BLaER1 treated with 17β-estradiol and CSF1 and Interleukin-3, amounts not matched to agents 10 nM and 100 nM (cell line): ENCODE measurements at regions not wholly inside any gene's neighbourhood (a gene's known extent, or its start where the extent isn't known, plus 50 kb on each side); places are given as distances from the start of the nearest gene placed in this dataset.

ENCODE experiments used
- H3K27ac ChIP-seq, 11 experiments: shearing (Covaris generic); formaldehyde crosslinking; 2 replicates each; pipeline ENCODE4 v1.8.1; 2022
- H3K27me3 ChIP-seq, 11 experiments: shearing (Covaris generic); formaldehyde crosslinking; 2 replicates each; pipeline ENCODE4 v1.8.1; 2022
- H3K36me3 ChIP-seq, 11 experiments: shearing (Covaris generic); formaldehyde crosslinking; 2 replicates each; pipeline ENCODE4 v1.8.1; 2022
- H3K4me1 ChIP-seq, 10 experiments: shearing (Covaris generic); formaldehyde crosslinking; 2 replicates each; pipeline ENCODE4 v1.8.1; 2022
- H3K4me2 ChIP-seq, 11 experiments: shearing (Covaris generic); formaldehyde crosslinking; 2 replicates each; pipeline ENCODE4 v1.8.1; 2022
- H3K4me3 ChIP-seq, 10 experiments: shearing (Covaris generic); formaldehyde crosslinking; 2 replicates each; pipeline ENCODE4 v1.8.1; 2022
- H3K9ac ChIP-seq, 11 experiments: shearing (Covaris generic); formaldehyde crosslinking; 2 replicates each; pipeline ENCODE4 v1.8.1; 2022
- H3K9me3 ChIP-seq, 11 experiments: shearing (Covaris generic); formaldehyde crosslinking; replicated peaks in 1 of 11; 2 replicates each; pipeline ENCODE4 v1.8.1; 2022
- H4K20me1 ChIP-seq, 11 experiments: shearing (Covaris generic); formaldehyde crosslinking; 2 replicates each; pipeline ENCODE4 v1.8.1; 2022
- Cebpa-rat ChIP-seq, 11 experiments: shearing (Covaris generic); IDR thresholded peaks; 2 replicates each; pipeline ENCODE4 v1.8.1; 2022

DNA sequence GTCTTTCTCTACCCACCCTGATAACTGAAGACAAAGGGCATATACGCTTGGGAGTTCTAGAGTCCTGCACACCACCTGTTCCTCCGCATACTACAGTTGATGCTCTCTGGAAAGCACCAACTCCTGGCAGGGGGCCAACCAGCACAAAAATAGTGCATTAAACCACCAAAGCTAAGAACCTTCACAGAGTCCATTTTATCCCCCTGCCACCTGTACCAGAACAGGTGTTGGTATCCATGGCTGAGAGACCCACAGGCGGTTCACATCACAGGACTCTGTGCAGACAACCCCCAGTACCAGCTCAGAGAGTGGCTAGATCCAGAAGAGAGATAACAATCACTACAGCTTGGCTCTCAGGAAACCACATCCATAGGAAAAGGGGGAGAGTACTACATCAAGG lies 114.4 kb upstream of the POU1F1 start:
- Histone ChIP-seq H3K27ac (no peak overlapping the region), H3K27me3 (no peaks in the 10 kb centered on the region), H3K9me3 (no peaks in the 10 kb centered on the region; a peak in 1 of 22 replicates), H3K9ac (no peak overlapping the region), H3K4me3 (no peak overlapping the region), H3K4me2 (no peak overlapping the region), H3K36me3 (no peaks in the 10 kb centered on the region), H3K4me1 (no peaks in the 10 kb centered on the region), H4K20me1 (no peaks in the 10 kb centered on the region)
- TF ChIP-seq Cebpa-rat (IDR thresholded peaks at IDR 0.05), result no peak

DNA sequence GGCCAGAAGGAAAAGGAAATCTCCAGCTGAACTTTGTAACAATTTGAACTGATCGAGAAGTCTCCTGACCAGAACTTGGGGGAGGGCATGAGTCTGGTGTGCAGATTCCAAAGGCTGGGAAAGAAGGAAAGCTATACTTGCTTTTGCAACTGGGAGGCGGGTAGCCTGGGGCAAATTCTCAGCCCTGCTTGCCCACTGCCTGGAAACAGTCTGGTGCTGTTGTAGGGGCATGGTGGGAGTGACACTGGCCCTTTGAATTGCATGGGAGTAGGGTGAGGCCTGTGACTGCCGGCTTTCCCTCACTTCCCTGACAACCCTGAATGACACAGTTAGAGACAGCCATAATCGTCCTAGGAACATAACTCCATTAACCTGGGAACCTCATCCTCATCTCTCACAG lies 114.0 kb upstream of the POU1F1 start:
- no peaks in the 10 kb centered on the region for H3K27me3 ChIP-seq
- H3K4me2 ChIP-seq, result no peak overlapping the region
- no peak overlapping the region for H3K9ac ChIP-seq
- H3K4me1 ChIP-seq, result no peaks in the 10 kb centered on the region
- H3K9me3 ChIP-seq, result no peaks in the 10 kb centered on the region; a peak in 1 of 22 replicates
- no peaks in the 10 kb centered on the region for H4K20me1 ChIP-seq
- TF ChIP-seq Cebpa-rat (IDR thresholded peaks at IDR 0.05), result no peak
- H3K27ac ChIP-seq, result no peak overlapping the region
- no peak overlapping the region for H3K4me3 ChIP-seq
- no peaks in the 10 kb centered on the region for H3K36me3 ChIP-seq

DNA sequence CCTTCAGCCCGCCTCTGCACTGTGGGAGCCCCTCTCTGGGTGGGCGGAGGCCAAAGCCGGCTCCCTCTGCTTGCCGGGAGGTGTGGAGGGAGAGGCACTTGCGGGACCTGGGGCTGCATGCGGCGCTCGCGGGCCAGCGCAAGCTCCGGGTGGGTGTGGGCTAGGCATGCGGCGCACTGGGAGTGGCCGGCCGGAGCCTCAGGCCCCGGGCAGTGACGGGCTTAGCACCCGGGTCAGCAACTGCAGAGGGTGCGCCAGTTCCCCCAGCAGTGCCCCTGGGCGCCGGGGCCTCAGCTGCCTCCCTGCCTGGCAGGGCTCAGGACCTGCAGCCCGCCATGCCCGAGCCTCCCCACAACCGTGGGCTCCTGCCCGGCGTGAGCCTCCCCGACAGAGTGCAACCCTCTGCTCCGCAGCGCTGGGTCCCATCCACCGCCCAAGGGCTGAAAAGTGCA lies 98.9 kb upstream of the POU1F1 start:
- no peaks in the 10 kb centered on the region for H4K20me1 ChIP-seq
- peaks cover 6 to 15% (median 10%) of the 10 kb centered on the region in 11 experiments; a peak in 21 of 22 replicates for H3K9me3 ChIP-seq
- H3K9ac ChIP-seq, result no peak overlapping the region
- H3K27me3 ChIP-seq, result no peaks in the 10 kb centered on the region
- H3K36me3 ChIP-seq, result no peaks in the 10 kb centered on the region
- H3K4me3 ChIP-seq, result no peak overlapping the region
- no peak for TF ChIP-seq Cebpa-rat (IDR thresholded peaks at IDR 0.05)
- H3K4me1 ChIP-seq, result no peaks in the 10 kb centered on the region
- no peak overlapping the region for H3K4me2 ChIP-seq
- no peak overlapping the region for H3K27ac ChIP-seq

DNA sequence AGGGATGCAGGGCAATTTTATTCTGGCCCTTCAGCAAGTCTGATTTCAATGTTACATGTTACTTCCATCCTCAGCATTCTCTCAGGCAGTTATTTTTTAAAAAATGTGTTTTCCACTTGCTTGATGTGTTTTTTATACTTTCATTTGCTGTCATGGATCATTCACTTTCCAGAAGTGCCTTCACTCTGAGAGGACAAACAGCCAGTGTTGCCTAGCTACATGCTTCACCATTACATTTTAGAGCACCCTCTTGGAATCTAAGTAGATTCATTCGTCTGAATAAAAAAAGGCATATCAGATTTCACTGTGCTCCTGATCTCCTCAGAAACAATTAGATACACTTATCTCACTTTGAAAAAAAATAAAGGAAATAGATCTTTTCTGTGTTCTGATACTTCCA lies 93.6 kb upstream of the POU1F1 start:
- no peaks in the 10 kb centered on the region for H3K4me1 ChIP-seq
- peaks cover 0 to 7% (median 3%) of the 10 kb centered on the region in 11 experiments; a peak in 20 of 22 replicates for H3K9me3 ChIP-seq
- no peaks in the 10 kb centered on the region for H3K27me3 ChIP-seq
- no peak overlapping the region for H3K4me3 ChIP-seq
- no peak overlapping the region for H3K4me2 ChIP-seq
- H4K20me1 ChIP-seq, result no peaks in the 10 kb centered on the region
- no peak overlapping the region for H3K9ac ChIP-seq
- H3K36me3 ChIP-seq, result no peaks in the 10 kb centered on the region
- no peak for TF ChIP-seq Cebpa-rat (IDR thresholded peaks at IDR 0.05)
- H3K27ac ChIP-seq, result no peak overlapping the region

DNA sequence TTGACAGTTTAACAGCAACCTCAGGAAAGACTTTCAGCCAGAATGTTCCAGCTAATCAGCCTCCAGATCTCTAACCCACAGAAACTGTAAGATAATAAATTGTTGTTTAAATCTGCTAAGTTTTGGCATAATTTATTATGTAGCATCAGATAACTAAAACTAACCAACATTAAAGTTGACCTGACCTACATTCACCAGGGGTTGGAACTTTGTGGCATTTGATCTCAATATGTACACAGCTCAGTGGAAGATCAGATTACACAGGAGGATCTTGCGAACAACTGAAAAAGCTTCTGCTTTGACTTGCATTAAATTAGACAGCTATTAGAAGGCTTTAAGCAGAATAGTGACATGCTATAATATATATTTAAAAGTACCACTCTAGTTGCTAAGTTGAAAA lies 91.4 kb upstream of the POU1F1 start:
- H3K27ac ChIP-seq, result no peak overlapping the region

DNA sequence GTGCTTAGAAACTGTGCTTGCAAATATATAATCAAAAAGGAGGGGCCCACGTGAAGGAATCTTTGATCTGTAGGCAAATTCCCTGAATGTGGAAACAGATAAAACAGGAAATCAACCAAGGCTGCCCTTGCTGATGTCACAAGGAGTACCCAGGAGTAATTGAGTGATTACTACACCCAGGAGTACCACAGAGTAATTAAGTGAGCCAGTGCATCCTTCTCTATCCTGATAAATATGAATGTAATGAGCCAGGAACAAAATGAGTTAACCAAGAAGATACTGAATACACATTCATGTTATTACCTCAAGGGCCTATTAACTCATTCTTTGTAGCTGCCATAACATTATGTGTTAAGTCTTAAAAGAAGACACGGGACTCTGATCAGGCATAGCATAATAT lies 87.3 kb upstream of the POU1F1 start:
- no peak overlapping the region for H3K4me2 ChIP-seq
- TF ChIP-seq Cebpa-rat (IDR thresholded peaks at IDR 0.05), result no peak
- H4K20me1 ChIP-seq, result no peaks in the 10 kb centered on the region

More for the DNA sequence above, 91.4 kb upstream of the POU1F1 start:
- H4K20me1 ChIP-seq, result no peaks in the 10 kb centered on the region
- H3K9ac ChIP-seq, result no peak overlapping the region
- no peaks in the 10 kb centered on the region for H3K4me1 ChIP-seq
- no peaks in the 10 kb centered on the region for H3K27me3 ChIP-seq
- no peak for TF ChIP-seq Cebpa-rat (IDR thresholded peaks at IDR 0.05)
- no peak overlapping the region for H3K4me3 ChIP-seq
- H3K36me3 ChIP-seq, result no peaks in the 10 kb centered on the region
- no peaks in the 10 kb centered on the region for H3K9me3 ChIP-seq
- no peak overlapping the region for H3K4me2 ChIP-seq

DNA sequence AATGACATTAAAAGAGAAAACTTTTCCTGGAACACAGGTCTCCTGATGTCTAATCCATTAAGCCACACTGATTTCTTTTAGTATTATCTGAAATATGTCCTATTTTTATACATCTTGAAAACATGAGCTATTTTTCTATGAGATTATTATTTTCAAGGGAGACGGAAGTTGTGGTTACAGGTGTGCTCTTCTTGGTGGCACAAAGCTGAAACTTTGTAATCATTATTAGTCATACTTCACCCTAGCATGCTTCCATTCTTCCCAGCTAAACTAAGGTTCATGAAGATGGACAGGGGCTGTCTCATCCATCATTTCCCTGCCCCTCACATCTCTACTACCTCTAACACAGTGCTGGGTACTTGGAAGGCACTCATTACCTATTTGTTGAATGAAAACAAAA lies 85.6 kb upstream of the POU1F1 start:
- Histone ChIP-seq H3K4me3 (no peak overlapping the region), H3K4me2 (no peak overlapping the region), H3K27me3 (no peaks in the 10 kb centered on the region), H3K9ac (no peak overlapping the region), H3K4me1 (no peaks in the 10 kb centered on the region), H3K36me3 (no peaks in the 10 kb centered on the region), H4K20me1 (no peaks in the 10 kb centered on the region), H3K9me3 (no peaks in the 10 kb centered on the region), H3K27ac (no peak overlapping the region)
- TF ChIP-seq Cebpa-rat (IDR thresholded peaks at IDR 0.05), result no peak

More for the DNA sequence above, 87.3 kb upstream of the POU1F1 start:
- Histone ChIP-seq H3K9me3 (no peaks in the 10 kb centered on the region), H3K4me1 (no peaks in the 10 kb centered on the region), H3K9ac (no peak overlapping the region), H3K36me3 (no peaks in the 10 kb centered on the region), H3K4me3 (no peak overlapping the region), H3K27me3 (no peaks in the 10 kb centered on the region), H3K27ac (no peak overlapping the region)

DNA sequence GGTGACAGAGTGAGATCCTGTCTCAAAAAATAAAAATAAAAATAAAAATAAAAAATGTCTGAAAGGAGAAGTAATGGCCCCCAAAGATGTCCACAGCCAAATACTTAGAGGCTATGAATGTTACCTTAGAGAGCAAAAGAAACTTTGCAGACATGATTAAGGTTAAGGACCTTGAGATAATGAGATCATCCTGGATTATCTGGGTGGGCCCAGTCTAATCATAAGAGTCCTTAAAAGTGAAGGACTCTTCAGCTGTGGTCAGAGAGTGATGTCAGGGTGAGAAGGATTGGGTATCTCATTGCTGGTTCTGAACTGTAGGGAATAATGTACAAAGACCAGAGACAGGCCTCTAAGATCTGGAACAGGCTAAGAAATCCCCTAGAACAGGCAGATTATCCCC lies 84.9 kb upstream of the POU1F1 start:
- H3K9ac ChIP-seq, result no peak overlapping the region
- H3K4me3 ChIP-seq, result no peak overlapping the region
- H3K9me3 ChIP-seq, result no peaks in the 10 kb centered on the region
- H3K4me2 ChIP-seq, result no peak overlapping the region
- no peaks in the 10 kb centered on the region for H3K27me3 ChIP-seq
- no peaks in the 10 kb centered on the region for H3K36me3 ChIP-seq
- H3K4me1 ChIP-seq, result no peaks in the 10 kb centered on the region
- TF ChIP-seq Cebpa-rat (IDR thresholded peaks at IDR 0.05), result no peak
- no peak overlapping the region for H3K27ac ChIP-seq
- H4K20me1 ChIP-seq, result no peaks in the 10 kb centered on the region

DNA sequence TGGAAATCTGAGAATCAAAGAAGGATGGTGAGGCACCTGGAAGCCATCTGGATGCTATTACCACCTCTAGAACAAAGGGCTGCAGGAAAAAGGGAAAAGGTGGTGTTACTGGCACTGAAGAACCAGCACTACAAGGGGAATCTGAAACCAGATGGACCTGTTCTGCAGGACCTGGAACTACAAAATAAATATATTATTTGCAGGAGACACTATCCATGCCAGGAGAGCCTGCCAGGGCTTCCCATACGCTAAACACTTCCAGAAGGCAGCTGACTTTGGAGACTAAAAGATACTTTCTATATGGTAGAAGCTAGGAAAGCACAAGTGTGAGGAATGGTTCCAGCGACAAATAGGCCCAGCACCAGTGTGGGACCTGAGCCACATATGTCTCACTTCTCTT lies 83.4 kb upstream of the POU1F1 start:
- no peak overlapping the region for H3K9ac ChIP-seq
- no peak overlapping the region for H3K4me2 ChIP-seq
- peaks cover 0 to 8% (median 7%) of the 10 kb centered on the region in 11 experiments; a peak in 8 of 22 replicates for H3K9me3 ChIP-seq
- H3K4me1 ChIP-seq, result no peaks in the 10 kb centered on the region
- TF ChIP-seq Cebpa-rat (IDR thresholded peaks at IDR 0.05), result no peak
- H3K36me3 ChIP-seq, result no peaks in the 10 kb centered on the region
- no peak overlapping the region for H3K4me3 ChIP-seq
- H3K27me3 ChIP-seq, result no peaks in the 10 kb centered on the region
- H4K20me1 ChIP-seq, result no peaks in the 10 kb centered on the region
- no peak overlapping the region for H3K27ac ChIP-seq

DNA sequence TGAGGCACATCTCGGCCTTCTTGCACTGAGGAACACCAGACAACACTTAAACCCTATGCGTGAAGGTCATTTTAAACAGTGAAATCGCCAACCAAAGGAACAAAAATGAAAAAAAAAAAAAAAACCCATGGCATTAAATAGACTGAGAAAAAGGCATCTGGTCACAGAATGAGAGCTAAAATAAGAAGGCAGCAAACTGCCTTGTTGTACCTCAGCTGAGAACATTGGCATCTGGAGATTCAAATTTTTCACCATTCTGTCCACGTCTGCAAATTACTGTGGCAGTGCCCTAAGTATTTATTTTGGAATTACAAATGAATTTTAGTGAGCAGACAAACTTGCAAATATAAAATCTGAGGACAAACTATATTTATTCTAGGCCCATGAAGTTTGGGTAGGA lies 82.6 kb upstream of the POU1F1 start:
- H3K9ac ChIP-seq, result no peak overlapping the region
- no peak overlapping the region for H3K4me3 ChIP-seq
- no peaks in the 10 kb centered on the region for H4K20me1 ChIP-seq
- peaks cover 0 to 8% (median 7%) of the 10 kb centered on the region in 11 experiments; a peak in 8 of 22 replicates for H3K9me3 ChIP-seq
- H3K4me1 ChIP-seq, result no peaks in the 10 kb centered on the region
- H3K4me2 ChIP-seq, result no peak overlapping the region
- TF ChIP-seq Cebpa-rat (IDR thresholded peaks at IDR 0.05), result no peak
- H3K27ac ChIP-seq, result no peak overlapping the region
- H3K36me3 ChIP-seq, result no peaks in the 10 kb centered on the region
- H3K27me3 ChIP-seq, result no peaks in the 10 kb centered on the region
